GM19455 (cell line): ENCODE measurements at regions not wholly inside any gene's neighbourhood (a gene's known extent, or its start where the extent isn't known, plus 50 kb on each side); places are given as distances from the start of the nearest gene placed in this dataset.

Source experiments
- ATAC-seq: cut with Tn5 transposase; IDR thresholded peaks from one replicate; pipeline ENCODE4 v1.9.1; 2021; ENCODE audit not compliant: unreplicated experiment

DNA sequence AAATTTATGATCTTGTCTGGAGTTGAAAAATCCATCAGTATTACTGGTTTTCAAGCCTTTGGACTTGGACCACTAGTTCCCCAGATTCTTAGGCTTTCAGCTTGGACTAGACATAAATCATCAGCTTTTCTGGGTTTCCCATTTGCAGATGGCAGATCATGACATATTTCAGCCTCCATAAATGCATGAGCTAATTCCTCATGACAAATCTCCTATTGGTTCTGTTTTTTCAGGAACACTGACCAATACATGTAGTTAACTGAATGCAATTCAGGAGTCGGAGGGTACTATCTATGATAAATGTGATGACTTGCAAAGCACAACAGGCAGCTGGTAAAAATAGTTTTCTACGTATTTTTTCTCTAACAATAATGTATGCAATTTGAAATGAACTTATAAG lies 635.6 kb downstream of the TRAM1L1 start:
- ATAC-seq, result no peak

DNA sequence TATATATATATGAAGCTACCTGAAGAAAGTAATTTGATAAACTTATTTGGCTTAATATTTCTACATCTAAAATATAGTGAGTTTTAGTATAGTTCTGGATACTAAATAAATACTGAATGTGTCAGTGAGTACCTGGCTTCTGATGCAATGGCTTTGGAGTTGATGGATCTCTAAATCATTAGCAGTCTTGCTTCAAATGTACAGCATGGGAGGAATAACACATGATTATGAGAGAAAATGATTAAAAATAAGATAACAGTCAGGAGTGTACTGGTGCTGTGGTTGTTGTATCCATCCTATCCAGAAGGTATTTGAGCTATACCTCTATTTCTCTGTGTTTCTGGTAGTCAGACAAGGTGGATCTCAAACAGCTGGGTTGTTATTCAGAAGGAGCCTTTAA lies 641.3 kb downstream of the TRAM1L1 start:
- ATAC-seq, result no peak

DNA sequence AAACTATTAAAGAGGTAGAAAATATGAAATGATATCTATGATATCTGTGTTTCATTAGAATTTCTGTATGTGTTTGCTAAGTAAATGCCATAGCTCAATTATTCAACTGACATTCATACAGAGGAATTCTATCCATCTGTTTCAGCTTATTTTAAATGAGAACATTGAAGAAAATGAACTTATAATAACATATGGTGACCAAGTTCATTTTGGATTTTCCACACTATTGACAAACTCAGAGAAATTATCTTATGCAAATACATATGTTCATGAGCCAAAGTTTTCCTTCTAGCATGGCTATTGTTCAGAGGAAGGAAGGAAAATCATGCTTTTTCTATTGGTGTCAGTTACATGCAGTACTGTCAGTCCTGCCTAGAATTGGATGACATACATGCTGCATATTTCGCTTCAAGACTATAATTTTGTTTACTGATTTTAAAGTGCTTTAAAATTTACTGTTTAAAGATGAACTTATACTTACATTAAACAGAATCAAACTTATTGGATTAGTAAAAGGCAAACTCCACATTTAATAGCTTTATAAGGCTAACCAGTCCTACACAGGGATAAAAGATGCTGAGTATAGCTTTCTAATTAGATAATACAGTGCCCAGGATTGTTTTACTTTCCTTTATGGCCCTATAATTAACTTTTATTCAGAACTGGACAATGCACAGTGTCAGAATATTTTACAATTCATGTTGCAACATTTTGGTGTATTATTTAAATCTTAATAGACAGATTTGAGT lies 646.2 kb downstream of the TRAM1L1 start:
- ATAC-seq, result no peak

DNA sequence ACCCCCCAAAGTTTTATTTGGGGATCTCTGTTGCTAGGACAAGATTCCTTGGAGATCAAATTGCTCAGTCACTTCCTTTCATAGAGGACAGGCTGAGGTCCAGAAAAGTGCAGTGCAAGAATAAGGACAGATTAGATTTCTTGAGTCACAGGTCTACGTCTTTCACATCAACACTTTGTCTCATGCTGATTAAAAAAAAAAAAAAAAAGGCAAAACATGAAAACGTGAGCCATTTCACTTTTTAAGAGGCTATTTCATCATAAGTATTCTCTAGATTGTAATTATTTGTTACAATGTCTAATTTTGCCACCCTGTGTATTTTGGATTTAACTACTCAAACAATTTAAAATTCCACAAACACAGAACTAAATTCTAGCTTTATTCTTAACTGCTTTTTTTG lies 647.0 kb downstream of the TRAM1L1 start:
- no peak for ATAC-seq

DNA sequence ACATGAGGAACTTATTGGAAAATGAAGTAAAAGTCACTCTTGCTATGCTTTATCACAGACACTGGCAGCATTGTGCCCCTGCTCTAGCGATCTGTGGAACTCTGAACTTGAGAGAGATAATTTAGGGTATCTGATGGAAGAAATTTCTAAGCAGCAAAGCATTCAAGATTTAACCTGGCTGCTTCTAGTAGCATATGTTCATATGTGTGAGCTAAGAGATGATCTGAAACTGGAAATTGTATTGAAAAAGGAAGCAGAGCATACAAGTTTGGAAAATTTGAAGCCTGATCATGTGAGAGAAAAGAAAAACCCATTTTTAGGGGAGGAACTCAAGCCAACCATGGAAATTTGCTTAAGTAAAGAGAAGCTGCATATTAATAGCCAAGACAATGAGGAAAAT lies 657.7 kb downstream of the TRAM1L1 start:
- ATAC-seq, result no peak

DNA sequence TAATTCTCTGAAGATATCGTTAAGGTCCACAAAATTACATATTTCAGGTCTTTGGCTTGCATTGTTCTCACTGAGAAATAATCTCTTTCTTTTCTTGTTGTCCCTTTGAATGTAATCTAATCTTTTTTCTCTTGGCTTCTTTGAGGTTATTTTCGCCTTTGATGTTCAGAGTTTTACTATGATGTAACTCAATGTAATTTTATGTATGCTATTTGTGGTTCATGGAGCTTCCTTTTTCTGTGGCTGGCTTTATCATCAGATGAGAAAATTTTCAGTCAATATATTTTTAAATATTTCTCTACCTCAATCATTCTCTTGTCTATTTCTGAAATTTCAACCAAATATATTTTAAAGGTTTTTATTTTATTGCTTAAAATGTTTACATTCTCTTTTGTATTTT lies 672.2 kb downstream of the TRAM1L1 start:
- no peak for ATAC-seq

DNA sequence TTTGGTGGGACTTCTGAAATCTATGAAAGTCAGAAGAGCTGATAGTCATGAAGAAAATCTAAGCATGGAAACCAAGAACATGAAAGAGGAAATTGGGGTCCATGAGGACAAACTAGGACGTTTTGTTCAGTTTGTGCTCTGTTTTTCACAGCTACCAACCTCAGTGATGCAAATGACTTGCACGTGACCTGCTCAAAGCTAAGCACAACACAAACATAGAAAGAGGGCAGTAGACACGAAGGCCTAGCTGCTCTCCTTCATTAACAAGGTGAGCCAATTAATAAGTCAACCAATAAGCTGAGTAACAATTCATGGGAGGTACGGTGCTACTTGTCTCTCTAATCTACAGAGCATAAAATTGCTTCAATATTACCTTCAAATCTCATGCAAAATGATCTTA lies 684.1 kb downstream of the TRAM1L1 start:
- ATAC-seq, result no peak

DNA sequence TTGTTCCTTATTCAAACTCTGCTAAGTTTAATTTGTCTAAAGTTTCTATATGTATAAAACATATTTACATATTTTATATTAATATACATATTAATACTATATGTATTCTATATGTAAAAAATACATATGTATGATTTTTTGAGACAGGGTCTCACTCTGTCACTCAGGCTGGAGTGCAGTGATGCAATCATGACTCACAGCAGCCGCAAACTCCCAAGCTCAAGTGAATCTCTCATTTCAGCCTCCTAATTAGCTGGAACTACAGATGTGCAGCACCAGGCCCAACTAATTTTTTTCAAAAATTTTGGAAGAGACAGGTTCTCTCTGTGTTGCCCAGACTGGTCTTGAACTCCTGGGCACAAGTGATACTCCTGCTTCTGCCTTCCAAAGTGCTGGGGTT lies 684.9 kb downstream of the TRAM1L1 start:
- no peak for ATAC-seq

DNA sequence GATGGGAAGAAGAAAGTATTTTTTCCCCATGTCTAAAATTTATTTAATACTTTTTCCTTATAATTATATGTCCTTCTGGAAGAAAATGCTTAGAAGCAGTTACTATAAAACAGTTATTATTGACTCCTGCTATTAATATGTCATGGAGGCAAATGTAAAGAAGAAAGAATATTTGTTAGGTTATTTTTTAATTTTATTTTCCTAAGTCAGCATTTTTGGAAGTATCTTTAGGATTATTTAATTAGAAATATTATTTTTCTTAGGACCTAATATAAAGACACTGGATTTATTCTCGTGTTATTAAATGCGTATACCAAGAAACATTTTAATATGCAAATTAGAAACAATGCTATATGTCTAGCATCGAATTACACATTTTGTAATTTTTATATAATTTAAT lies 687.7 kb downstream of the TRAM1L1 start:
- no peak for ATAC-seq

DNA sequence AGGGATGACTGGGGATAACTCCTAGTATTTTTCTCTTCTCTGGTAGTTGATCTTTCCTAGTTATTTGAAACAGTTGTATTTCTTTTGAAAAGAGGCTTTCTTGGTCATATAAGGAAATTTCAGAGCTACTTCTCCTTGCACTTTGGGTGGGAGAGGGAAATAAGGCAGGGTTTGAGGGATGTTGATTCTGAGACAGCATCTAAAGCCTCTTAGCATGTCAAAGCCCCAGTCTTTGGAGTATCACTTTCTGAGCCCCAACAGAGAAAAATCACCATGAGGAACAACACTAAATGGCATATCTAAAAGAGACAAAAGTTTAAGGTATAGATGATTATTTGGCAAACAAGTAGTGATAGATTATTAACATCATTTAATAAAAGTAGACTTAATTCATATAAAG lies 688.1 kb downstream of the TRAM1L1 start:
- no peak for ATAC-seq

DNA sequence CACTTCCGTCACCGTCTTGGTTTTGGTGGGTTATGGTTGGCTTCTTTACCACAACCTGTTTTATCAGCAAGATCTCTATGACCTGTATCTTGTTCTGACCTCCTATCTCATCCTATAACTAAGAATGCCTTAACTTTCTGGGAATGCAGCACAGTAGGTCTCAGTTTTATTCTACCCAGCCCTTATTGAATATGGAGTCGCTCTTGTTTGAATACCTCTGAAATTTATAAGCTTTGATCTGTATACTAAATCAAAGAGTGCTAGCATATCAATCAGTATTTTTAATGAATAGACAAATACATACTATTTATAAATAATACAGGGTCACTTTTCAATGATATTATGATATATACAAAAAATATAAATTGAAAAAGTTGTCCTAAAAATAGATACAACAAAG lies 690.0 kb downstream of the TRAM1L1 start:
- no peak for ATAC-seq

DNA sequence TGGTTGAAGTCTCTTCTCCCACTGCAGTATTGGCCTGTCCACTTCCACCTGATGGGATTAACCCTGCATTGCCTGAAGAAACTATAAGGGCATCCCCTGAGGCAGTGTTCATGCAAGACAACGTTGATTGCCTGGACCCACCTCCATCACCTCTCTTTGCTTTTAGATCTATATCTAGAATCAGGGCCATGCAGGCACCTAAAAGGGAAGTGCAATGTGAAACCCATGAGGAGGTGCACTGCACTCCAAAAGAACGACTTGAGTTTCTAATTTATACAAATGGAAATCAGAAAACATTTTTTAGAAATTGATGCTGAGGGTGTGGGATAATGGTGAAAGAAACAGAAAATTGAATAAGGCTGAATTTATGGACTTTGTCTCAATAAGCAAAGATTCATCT lies 694.4 kb downstream of the TRAM1L1 start:
- no peak for ATAC-seq

DNA sequence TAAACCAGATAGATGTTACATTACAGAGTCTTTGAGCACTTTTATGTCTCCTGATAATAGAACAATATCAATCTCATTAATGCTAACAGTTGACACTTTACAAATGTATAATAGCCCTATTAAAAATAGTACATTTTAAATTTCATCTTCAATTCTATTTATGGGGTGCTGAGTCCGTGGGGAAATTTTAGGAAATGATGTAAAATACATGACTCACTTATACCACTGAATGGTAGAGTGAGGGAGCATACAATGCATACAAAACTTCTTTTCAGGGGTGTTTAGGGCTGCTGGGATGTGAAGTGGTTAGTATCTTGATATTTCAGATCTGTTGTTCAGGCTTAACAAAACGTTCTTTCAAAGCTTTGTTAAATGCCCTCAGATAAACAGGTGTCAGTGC lies 696.2 kb downstream of the TRAM1L1 start:
- no peak for ATAC-seq

DNA sequence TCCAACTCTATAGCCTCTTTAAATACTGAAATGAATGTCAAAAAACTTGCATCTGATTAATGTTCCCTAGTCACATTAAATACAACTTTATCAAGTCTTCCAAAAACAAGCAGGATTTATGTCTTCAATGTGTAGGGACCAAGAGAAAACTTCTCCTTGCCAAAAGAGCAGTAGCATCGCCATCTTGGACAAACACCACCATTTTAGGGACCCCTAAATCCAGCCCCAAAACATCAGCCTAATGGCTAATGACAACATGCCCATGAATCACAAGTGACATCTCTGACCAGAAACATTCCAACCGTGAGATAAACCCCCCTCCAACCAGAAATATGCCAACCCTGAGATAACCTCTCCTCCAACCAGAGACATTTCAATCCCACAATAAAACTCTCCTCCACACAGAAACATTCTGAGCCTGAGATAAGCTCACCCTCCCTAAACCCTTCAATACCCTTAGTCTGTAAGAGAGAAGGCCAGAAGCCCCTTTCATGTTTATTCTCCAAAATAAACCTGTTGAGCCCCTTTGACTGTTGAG lies 697.4 kb downstream of the TRAM1L1 start:
- ATAC-seq, result no peak

DNA sequence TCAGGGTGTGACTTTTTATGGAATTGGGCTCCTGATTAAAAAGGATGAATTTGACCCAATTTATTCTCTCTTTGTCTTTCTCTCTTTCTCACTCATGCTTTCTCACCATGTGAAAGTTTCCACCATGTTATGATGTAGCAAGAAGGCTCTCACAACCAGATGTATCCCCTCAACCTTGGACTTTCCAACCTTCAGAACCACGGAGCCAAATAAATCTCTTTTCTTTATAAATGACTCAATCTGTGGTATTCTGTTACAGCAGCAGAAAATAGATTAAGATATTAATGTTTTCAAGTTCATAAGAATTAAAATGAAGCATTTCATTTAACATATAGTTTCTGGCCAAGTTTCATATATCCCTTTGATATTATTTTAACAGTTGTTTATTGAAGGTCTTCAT lies 698.5 kb downstream of the TRAM1L1 start:
- no peak for ATAC-seq

DNA sequence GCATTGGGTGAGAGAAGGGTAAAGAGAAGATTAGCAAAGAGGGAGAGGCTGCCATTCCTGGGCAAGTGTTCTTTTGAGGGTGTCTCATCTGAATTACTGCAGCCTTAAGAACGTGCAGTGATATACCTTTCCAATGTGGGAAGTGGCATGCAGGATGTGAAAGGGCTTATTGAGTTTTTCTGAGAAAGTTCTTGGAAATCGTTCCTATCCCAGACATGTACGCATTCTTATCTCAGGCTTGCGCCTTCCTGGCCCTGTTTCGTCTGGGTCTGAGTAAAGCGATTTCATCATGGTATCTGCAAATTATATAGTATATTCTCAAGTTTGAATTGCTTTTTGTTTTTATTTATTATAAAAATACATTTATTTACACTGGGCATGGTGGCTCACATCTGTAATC lies 699.8 kb downstream of the TRAM1L1 start:
- no peak for ATAC-seq

DNA sequence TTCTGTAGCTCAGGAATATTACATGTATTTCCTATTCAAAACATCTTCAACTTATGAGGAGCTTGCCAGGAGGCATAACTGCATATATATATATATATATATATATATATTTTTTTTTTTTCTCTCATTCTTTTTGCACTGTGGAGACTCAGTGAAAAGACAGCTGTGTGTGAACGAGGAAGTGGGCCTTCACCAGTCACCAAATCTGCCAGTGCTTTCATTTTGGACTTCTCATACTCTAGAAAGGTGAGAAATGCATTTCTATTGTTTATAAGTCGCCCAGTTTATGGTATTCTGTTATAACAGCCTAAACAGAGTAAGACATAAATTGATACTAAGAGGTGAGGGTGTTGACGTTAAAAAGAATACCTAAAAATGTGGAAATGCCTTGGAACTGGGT lies 710.6 kb downstream of the TRAM1L1 start:
- no peak for ATAC-seq

DNA sequence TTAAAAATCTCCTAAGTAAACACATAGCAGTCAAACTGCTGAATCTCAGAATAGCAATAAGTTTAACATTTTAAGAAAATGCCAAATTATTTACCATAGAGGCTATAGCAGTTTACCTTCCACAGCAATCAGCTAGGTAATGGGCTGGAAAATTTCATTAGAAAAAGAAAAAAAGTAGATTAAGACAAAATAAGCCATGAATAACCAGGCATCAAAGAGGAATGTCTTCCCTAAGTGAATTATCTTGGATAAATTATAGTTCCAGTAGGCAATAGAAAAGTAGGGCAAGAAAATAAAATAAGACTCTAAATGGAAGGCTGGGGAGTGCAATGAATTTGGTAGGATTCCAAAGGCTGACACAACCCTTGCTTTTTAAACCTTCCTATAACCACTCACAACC lies 722.8 kb downstream of the TRAM1L1 start:
- no peak for ATAC-seq

DNA sequence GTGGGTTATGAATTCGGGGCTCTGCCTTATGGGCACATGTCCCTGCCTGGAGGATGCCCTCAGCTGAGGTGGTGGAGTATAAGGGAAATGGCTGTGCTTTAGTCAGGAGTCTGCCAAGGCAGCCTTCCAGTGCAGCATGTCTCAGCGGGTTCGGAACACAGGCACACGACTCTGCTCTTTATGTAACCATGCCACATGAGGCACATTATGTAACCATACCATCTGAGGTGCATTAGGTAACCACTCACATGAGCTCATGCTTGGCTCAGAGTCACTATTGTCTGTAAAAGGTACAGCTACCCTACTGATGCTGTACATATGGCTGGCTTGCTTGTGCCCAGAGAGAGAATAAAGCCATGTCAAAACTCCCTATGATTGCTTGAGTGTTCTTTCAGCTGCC lies 723.6 kb downstream of the TRAM1L1 start:
- no peak for ATAC-seq

DNA sequence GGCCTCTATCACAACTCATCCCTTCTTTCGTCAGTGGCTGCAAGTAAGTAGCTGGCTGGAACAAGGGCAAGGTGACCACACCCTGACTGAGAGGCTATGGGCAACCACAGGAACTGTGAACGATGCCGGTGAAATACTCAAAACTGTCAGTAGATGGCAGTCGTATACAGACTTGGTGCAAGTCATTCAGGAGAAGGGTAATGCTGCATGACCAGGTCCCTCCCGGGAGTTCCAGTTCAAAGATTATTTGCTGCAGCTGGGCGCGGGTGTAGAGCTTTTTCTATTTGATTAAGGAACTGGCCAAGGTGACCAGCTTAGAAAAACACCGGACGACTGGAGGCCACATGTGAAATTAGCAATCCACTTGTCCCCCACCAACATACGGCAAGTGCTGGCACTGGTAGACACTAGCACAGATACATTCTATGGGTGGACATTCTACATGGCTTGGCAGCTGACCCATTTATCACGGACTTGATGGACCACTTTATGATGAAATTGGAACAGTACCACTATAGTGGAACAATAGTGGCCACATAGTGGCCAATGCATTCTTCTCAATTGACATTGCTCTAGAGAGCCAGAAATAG lies 726.6 kb downstream of the TRAM1L1 start:
- ATAC-seq, result peak; percentile 97

DNA sequence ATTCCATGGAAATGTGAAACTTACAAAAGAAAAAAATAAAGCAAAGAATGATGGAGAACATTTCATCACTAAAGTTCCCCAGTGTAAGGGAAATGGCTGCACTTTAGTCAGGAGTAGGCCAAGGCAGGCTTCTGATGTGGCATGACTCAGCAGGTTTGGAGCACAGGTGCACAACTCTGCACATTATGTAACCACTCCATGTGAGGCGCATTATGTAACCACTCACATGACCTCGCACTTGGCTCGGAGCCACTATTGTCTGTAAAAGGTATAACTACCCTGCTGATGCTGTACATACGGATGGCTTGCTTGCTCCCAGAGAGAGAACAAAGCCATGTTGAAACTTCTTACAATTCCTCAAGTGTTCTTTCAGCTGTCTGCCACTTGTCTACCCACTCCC lies 727.6 kb downstream of the TRAM1L1 start:
- ATAC-seq, result no peak

DNA sequence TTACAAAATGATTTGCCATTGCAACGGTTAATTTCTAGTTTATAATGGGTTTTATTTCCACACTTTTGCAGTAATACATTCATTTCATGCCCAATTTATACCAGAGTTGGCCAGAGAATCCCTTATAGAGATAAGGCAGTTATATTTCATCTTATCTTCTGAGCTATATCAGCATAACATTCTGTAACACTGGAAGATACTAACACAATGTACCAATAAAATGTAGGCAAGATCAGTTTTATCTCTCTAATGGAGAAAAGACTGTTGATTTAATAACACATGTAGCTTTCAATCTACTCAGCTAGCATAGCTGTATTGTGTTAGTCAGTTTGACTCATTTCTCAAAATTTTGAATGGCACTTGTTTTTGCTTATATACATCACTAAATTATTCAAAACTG lies 738.6 kb downstream of the TRAM1L1 start:
- no peak for ATAC-seq

DNA sequence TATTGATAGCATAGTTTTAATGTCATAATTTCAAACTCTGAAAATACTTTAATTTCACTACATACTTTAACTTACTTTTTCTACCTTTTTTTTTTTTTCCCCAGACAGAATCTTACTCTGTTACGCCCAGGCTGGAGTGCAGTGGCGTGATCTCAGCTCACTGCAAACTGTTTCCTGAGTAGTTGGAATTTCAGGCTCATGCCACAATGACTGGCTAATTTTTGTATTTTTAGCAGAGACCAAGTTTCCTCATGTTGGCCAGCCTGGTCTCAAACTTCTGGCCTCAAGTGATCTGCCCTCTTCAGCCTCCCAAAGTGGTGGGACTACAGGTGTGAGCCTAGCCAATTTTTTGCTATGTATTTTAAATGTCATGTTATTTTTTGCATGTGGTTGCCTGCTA lies 741.6 kb downstream of the TRAM1L1 start:
- ATAC-seq, result no peak
